ENCODE measurements at regions not wholly inside any gene's neighbourhood (a gene's known extent, or its start where the extent isn't known, plus 50 kb on each side); places are given as distances from the start of the nearest gene placed in this dataset.

GRCh38 chr7:41336981-41337380, 365.9 kb downstream of the INHBA start:
- WGBS, 2 donors, result 66 to 75% methylated on average over 5 of the region's 5 CpGs
- no peak overlapping the region for H3K4me3 ChIP-seq
- no peak for DNase-seq
- H3K27me3 ChIP-seq (ENCODE audit: control insufficient read depth in 3 of 3, insufficient read depth in 3 of 3, low read length in 2 of 3), result no peaks in the 10 kb centered on the region
- H3K36me3 ChIP-seq (ENCODE audit: control insufficient read depth in 4 of 4, insufficient read depth in 4 of 4, low read length in 4 of 4), result no peaks in the 10 kb centered on the region
- H3K4me1 ChIP-seq (ENCODE audit: control insufficient read depth in 5 of 5, insufficient read depth in 5 of 5, low read length in 5 of 5), result no peaks in the 10 kb centered on the region
- H3K27ac ChIP-seq (ENCODE audit: low read depth in 1 of 2, low read length in 1 of 2), result no peak overlapping the region
- TF ChIP-seq CTCF (IDR thresholded peaks at IDR 0.05; ENCODE audit: control extremely low read depth, extremely low read depth), result no peak
- H3K9me3 ChIP-seq (ENCODE audit: control insufficient read depth in 4 of 4, insufficient read depth in 3 of 4, low read length in 3 of 4), result peaks cover 0 to 3% (median 0%) of the 10 kb centered on the region in 4 donors
- H3K9ac ChIP-seq (ENCODE audit: insufficient read depth in 1 of 2, low read length in 2 of 2), result no peak overlapping the region
- ATAC-seq (ENCODE audit: insufficient read depth, low FRiP score), result no peak

GRCh38 chr7:41336455-41336952, 366.4 kb downstream of the INHBA start:
- H3K4me1 ChIP-seq (ENCODE audit: control insufficient read depth in 5 of 5, insufficient read depth in 5 of 5, low read length in 5 of 5), result no peaks in the 10 kb centered on the region
- no peak overlapping the region for H3K27ac ChIP-seq (ENCODE audit: low read depth in 1 of 2, low read length in 1 of 2)
- H3K9ac ChIP-seq (ENCODE audit: insufficient read depth in 1 of 2, low read length in 2 of 2), result no peak overlapping the region
- ATAC-seq (ENCODE audit: insufficient read depth, low FRiP score) (no peak), DNase-seq (no peak)
- no peaks in the 10 kb centered on the region for H3K36me3 ChIP-seq (ENCODE audit: control insufficient read depth in 4 of 4, insufficient read depth in 4 of 4, low read length in 4 of 4)
- TF ChIP-seq CTCF (IDR thresholded peaks at IDR 0.05; ENCODE audit: control extremely low read depth, extremely low read depth), result no peak
- H3K27me3 ChIP-seq (ENCODE audit: control insufficient read depth in 3 of 3, insufficient read depth in 3 of 3, low read length in 2 of 3), result no peaks in the 10 kb centered on the region
- peaks cover 0 to 3% (median 0%) of the 10 kb centered on the region in 4 donors for H3K9me3 ChIP-seq (ENCODE audit: control insufficient read depth in 4 of 4, insufficient read depth in 3 of 4, low read length in 3 of 4)
- 82 to 86% methylated on average over 2 of the region's 2 CpGs for WGBS, 2 donors
- H3K4me3 ChIP-seq, result no peak overlapping the region

GRCh38 chr7:41334071-41334862, 368.6 kb downstream of the INHBA start:
- Histone ChIP-seq H3K4me3 (no peak overlapping the region), H3K9me3 (ENCODE audit: control insufficient read depth in 4 of 4, insufficient read depth in 3 of 4, low read length in 3 of 4) (peaks cover 0 to 6% (median 0%) of the 10 kb centered on the region in 4 donors), H3K9ac (ENCODE audit: insufficient read depth in 1 of 2, low read length in 2 of 2) (no peak overlapping the region), H3K36me3 (ENCODE audit: control insufficient read depth in 4 of 4, insufficient read depth in 4 of 4, low read length in 4 of 4) (no peaks in the 10 kb centered on the region), H3K4me1 (ENCODE audit: control insufficient read depth in 5 of 5, insufficient read depth in 5 of 5, low read length in 5 of 5) (no peaks in the 10 kb centered on the region), H3K27me3 (ENCODE audit: control insufficient read depth in 3 of 3, insufficient read depth in 3 of 3, low read length in 2 of 3) (no peaks in the 10 kb centered on the region), H3K27ac (ENCODE audit: low read depth in 1 of 2, low read length in 1 of 2) (no peak overlapping the region)
- DNase-seq (no peak), ATAC-seq (ENCODE audit: insufficient read depth, low FRiP score) (no peak)
- no peak for TF ChIP-seq CTCF (IDR thresholded peaks at IDR 0.05; ENCODE audit: control extremely low read depth, extremely low read depth)
- WGBS, 2 donors, result 83 to 93% methylated on average over 4 of the region's 4 CpGs
